ENCODE measurements at regions not wholly inside any gene's neighbourhood (a gene's known extent, or its start where the extent isn't known, plus 50 kb on each side); places are given as distances from the start of the nearest gene placed in this dataset.

DNA sequence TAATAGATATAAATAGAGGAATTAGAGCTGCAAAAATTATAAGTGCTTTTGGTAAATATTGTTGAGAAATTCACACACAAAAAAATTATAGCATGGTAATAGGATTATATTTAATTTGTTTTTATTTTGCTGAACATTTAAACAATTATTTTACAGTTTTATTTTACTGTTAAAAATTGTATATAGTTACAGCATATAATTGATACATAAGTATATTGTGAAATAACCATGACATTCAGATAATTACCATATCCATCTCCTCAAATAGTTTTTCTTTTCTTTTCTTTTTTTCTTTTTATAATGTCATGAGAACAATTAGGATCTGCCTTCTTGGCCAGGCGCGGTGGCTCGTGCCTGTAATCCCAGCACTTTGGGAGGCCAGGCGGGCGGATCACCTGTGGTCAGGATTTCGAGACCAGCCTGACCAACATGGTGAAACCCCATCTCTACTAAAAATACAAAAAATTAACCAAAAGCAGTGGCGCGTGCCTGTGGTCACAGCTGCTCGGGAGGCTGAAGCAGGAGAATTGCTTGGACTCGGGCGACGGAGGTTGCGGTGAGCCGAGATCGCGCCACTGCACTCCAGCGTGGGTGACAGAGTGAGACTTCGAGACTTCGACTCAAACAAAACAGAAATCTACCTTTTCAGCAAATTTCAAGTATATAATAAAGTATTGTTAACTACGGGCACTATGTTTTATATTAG, 654.2 kb downstream of the TENT5A start:
- TF ChIP-seq, protein P1, sequence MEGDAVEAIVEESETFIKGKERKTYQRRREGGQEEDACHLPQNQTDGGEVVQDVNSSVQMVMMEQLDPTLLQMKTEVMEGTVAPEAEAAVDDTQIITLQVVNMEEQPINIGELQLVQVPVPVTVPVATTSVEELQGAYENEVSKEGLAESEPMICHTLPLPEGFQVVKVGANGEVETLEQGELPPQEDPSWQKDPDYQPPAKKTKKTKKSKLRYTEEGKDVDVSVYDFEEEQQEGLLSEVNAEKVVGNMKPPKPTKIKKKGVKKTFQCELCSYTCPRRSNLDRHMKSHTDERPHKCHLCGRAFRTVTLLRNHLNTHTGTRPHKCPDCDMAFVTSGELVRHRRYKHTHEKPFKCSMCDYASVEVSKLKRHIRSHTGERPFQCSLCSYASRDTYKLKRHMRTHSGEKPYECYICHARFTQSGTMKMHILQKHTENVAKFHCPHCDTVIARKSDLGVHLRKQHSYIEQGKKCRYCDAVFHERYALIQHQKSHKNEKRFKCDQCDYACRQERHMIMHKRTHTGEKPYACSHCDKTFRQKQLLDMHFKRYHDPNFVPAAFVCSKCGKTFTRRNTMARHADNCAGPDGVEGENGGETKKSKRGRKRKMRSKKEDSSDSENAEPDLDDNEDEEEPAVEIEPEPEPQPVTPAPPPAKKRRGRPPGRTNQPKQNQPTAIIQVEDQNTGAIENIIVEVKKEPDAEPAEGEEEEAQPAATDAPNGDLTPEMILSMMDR (IDR thresholded peaks at IDR 0.05 in 4 of 5, conservative IDR thresholded peaks at IDR 0.05 in 1 of 5), result no peak
- TF ChIP-seq POLR2A (IDR thresholded peaks at IDR 0.05), result no peak

All from gastrocnemius medialis (tissue), 4 donors.